Endothelial cell of umbilical vein (primary cell): ENCODE measurements at regions not wholly inside any gene's neighbourhood (a gene's known extent, or its start where the extent isn't known, plus 50 kb on each side); places are given as distances from the start of the nearest gene placed in this dataset.

Experiments
- BruUV-seq: library from RNA; stranded (reverse); fragments of 400-500 nt; replicated peaks from 2 replicates; lab custom pipeline; 2021; lab: Mats Ljungman, UMichigan
- CTCF ChIA-PET: fragments of 300-600, 350-600 bp; sonication (Branson Sonifier 250); formaldehyde crosslinking; loops from one replicate; lab custom pipeline; 2021; ENCODE audit warnings: antibody characterized with exemption, inconsistent platforms; lab: Charles Lee
- POLR2A ChIA-PET: fragments of 300-600, 350-600 bp; sonication (Branson Sonifier 250); formaldehyde crosslinking; loops from one replicate; lab custom pipeline; 2021; ENCODE audit warnings: antibody characterized with exemption, inconsistent platforms; lab: Charles Lee
- DNase-seq: peaks from one replicate; pipeline ENCODE4 v3.0.0-alpha.2; 2011; ENCODE audit warnings: low read depth, low spot score
- FAIRE-seq: peaks from 2 replicates; lab custom pipeline; 2011; peaks lifted over from hg19 to GRCh38; lab: Jason Lieb, UNC
- H2AFZ ChIP-seq: 2 replicates; pipeline ENCODE4 v1.6.0; 2012; ENCODE audit warnings: low read depth, low read length, control low read depth, inconsistent platforms
- H3K27ac ChIP-seq: 2 replicates; pipeline ENCODE4 v1.5.1; 2011; ENCODE audit warnings: low read depth, mild to moderate bottlenecking, control low read depth, low read length, moderate library complexity; ENCODE audit not compliant: insufficient read depth
- H3K27me3 ChIP-seq, 2 experiments: 2 replicates each; pipeline versions ENCODE4 v1.6.0 to v1.6.1; 2011; ENCODE audit warnings: low read length in 2 of 2, mixed read lengths in 1 of 2; ENCODE audit not compliant: control insufficient read depth in 2 of 2, insufficient read depth in 2 of 2
- H3K36me3 ChIP-seq, 2 experiments: 2 replicates in 1 of 2; 3 replicates in 1 of 2; pipeline ENCODE4 v1.5.1; 2011; ENCODE audit warnings: low read length in 2 of 2, mild to moderate bottlenecking in 1 of 2, moderate library complexity in 1 of 2; ENCODE audit not compliant: control insufficient read depth in 2 of 2, insufficient read depth in 2 of 2; ENCODE audit errors: extremely low read depth in 1 of 2
- H3K4me1 ChIP-seq: 3 replicates; pipeline ENCODE4 v1.5.1; 2011; ENCODE audit warnings: mild to moderate bottlenecking, low read length; ENCODE audit not compliant: control insufficient read depth, insufficient read depth; ENCODE audit errors: extremely low read depth
- H3K4me2 ChIP-seq: 2 replicates; pipeline ENCODE4 v1.6.1; 2011; ENCODE audit warnings: low read length, control low read depth, mixed read lengths; ENCODE audit not compliant: insufficient read depth
- H3K4me3 ChIP-seq, 3 experiments: fragments of 200-600 bp in 1 of 3; sonication (generic), shearing (Covaris generic) in 1 of 3; replicated peaks in 1 of 3; 2 replicates each; pipeline ENCODE4 v1.5.1; 2011 to 2016; ENCODE audit warnings: control low read depth in 3 of 3, low read length in 3 of 3, mild to moderate bottlenecking in 2 of 3, inconsistent platforms in 1 of 3, low read depth in 1 of 3, moderate library complexity in 1 of 3; ENCODE audit not compliant: insufficient read depth in 1 of 3
- H3K79me2 ChIP-seq: 2 replicates; pipeline ENCODE4 v1.6.0; 2012; ENCODE audit warnings: low read length, inconsistent platforms; ENCODE audit not compliant: control insufficient read depth, insufficient read depth
- H3K9ac ChIP-seq: replicated peaks from 2 replicates; pipeline ENCODE3; 2011; ENCODE audit warnings: low read length, control low read depth; ENCODE audit not compliant: insufficient read depth; ENCODE audit errors: extremely low read depth
- H3K9me1 ChIP-seq: replicated peaks from 3 replicates; pipeline ENCODE4 v1.6.0; 2011; ENCODE audit warnings: mild to moderate bottlenecking, low read length; ENCODE audit not compliant: control insufficient read depth, insufficient read depth; ENCODE audit errors: extremely low read depth
- H3K9me3 ChIP-seq: replicated peaks from 2 replicates; pipeline ENCODE4 v1.5.1; 2012; ENCODE audit warnings: low read length, inconsistent platforms; ENCODE audit not compliant: control insufficient read depth, insufficient read depth
- H4K20me1 ChIP-seq: replicated peaks from 2 replicates; pipeline ENCODE3; 2011; ENCODE audit warnings: mild to moderate bottlenecking, low read length; ENCODE audit not compliant: control insufficient read depth, insufficient read depth; ENCODE audit errors: extremely low read depth
- EZH2 ChIP-seq: IDR thresholded peaks from 2 replicates; pipeline ENCODE4 v1.6.1; 2012; ENCODE audit warnings: borderline replicate concordance, low read depth, mild to moderate bottlenecking, moderate library complexity, low read length, inconsistent platforms; ENCODE audit not compliant: severe bottlenecking
- FOS ChIP-seq: IDR thresholded peaks from 2 replicates; pipeline ENCODE4 v1.6.1; 2011; ENCODE audit warnings: mild to moderate bottlenecking, low read length, moderate library complexity, borderline replicate concordance; ENCODE audit not compliant: insufficient read depth
- GATA2 ChIP-seq: IDR thresholded peaks from 2 replicates; pipeline ENCODE4 v1.7.0; 2011; ENCODE audit warnings: low read depth, mild to moderate bottlenecking, moderate library complexity, mixed read lengths, low read length; ENCODE audit not compliant: insufficient read length, insufficient read depth
- JUN ChIP-seq: IDR thresholded peaks from 2 replicates; pipeline ENCODE4 v1.6.1; 2011; ENCODE audit warnings: borderline replicate concordance, low read depth; ENCODE audit not compliant: insufficient read length, insufficient read depth
- MYC ChIP-seq: IDR thresholded peaks from one replicate; pipeline ENCODE4 v1.6.1; 2011; ENCODE audit warnings: mild to moderate bottlenecking, low read depth, low read length
- POLR2AphosphoS5 ChIP-seq: IDR thresholded peaks from 2 replicates; pipeline ENCODE4 v1.6.1; 2012; ENCODE audit warnings: low read depth, mild to moderate bottlenecking, control low read depth, low read length, moderate library complexity; ENCODE audit not compliant: insufficient read depth
- dilution Hi-C: fragments of 300-500 bp; cut with MboI; formaldehyde crosslinking; loops from one replicate; pipeline ENCODE4 v1.15.0; 2019; ENCODE audit warnings: low sequenced_read_pairs; ENCODE audit not compliant: extremely low pct_ligation_motif_present
- intact Hi-C: fragments of 100-400 bp; cut with micrococcal nuclease; formaldehyde crosslinking; loops from one replicate; pipeline ENCODE4 v1.10.0; 2022
- TF ChIP-seq, protein P1 (sequence below): IDR thresholded peaks from 2 replicates; pipeline ENCODE4 v1.6.1; 2011; ENCODE audit not compliant: insufficient read depth, insufficient read length
- TF ChIP-seq, protein P2 (sequence below), 2 donors: IDR thresholded peaks; 1 replicate in 1 of 2; 2 replicates in 1 of 2; pipeline ENCODE4 v1.5.1; 2011; ENCODE audit warnings: low read length in 2 of 2, mild to moderate bottlenecking in 2 of 2, moderate library complexity in 2 of 2, control low read depth in 1 of 2, inconsistent platforms in 1 of 2, low read depth in 1 of 2; ENCODE audit not compliant: insufficient read depth in 1 of 2; ENCODE audit errors: extremely low read depth in 1 of 2

DNA sequence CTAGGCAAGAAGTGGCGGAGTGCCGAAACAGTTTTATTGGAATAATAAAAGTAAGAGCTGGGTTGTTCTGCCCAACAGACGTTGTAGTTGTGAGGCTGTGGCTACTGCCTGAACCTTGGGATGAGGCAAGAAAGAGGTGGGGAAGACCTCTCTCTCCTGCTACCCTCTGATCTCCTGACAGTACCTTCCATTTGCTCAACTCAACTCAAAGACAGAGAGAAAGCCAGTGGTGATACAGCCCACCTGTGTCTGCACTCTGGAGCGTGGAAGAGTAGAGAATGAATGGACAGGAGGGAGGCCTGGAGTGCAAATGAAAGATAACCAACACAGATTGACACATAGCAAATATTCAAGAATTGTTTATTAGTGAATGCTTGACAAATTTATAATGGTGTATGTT is 590.3 kb downstream of the NYAP2 start:
- no peak overlapping the region for H3K4me2 ChIP-seq
- FAIRE-seq: no peak
- BruUV-seq: no TSS peak
- dilution Hi-C loops: no loop called here
- no peak overlapping the region for H3K9ac ChIP-seq
- no peaks in the 10 kb centered on the region for H3K9me3 ChIP-seq
- intact Hi-C loops: no loop called here
- H2AFZ ChIP-seq: no peak overlapping the region
- H3K4me3 ChIP-seq: no peak overlapping the region
- TF ChIP-seq EZH2 (no peak), JUN (no peak), GATA2 (no peak), POLR2AphosphoS5 (no peak), FOS (no peak), MYC (no peak)
- TF ChIP-seq, protein P1, sequence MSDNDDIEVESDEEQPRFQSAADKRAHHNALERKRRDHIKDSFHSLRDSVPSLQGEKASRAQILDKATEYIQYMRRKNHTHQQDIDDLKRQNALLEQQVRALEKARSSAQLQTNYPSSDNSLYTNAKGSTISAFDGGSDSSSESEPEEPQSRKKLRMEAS: no peak
- TF ChIP-seq, protein P2, sequence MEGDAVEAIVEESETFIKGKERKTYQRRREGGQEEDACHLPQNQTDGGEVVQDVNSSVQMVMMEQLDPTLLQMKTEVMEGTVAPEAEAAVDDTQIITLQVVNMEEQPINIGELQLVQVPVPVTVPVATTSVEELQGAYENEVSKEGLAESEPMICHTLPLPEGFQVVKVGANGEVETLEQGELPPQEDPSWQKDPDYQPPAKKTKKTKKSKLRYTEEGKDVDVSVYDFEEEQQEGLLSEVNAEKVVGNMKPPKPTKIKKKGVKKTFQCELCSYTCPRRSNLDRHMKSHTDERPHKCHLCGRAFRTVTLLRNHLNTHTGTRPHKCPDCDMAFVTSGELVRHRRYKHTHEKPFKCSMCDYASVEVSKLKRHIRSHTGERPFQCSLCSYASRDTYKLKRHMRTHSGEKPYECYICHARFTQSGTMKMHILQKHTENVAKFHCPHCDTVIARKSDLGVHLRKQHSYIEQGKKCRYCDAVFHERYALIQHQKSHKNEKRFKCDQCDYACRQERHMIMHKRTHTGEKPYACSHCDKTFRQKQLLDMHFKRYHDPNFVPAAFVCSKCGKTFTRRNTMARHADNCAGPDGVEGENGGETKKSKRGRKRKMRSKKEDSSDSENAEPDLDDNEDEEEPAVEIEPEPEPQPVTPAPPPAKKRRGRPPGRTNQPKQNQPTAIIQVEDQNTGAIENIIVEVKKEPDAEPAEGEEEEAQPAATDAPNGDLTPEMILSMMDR (IDR thresholded peaks at IDR 0.05; ENCODE audit: extremely low read depth in 1 of 2, insufficient read depth in 1 of 2, low read depth in 1 of 2, low read length in 2 of 2): no peak
- no peak overlapping the region for H3K27ac ChIP-seq
- H3K4me1 ChIP-seq: no peaks in the 10 kb centered on the region
- H3K79me2 ChIP-seq: no peaks in the 10 kb centered on the region
- DNase-seq: no peak
- no peaks in the 10 kb centered on the region for H3K36me3 ChIP-seq
- no peaks in the 10 kb centered on the region for H3K27me3 ChIP-seq
- ChIA-PET CTCF (no interaction called here), POLR2A (no interaction called here)
- no peaks in the 10 kb centered on the region for H4K20me1 ChIP-seq
- H3K9me1 ChIP-seq: no peaks in the 10 kb centered on the region
